Neural cell (in vitro differentiated cells): ENCODE measurements at regions not wholly inside any gene's neighbourhood (a gene's known extent, or its start where the extent isn't known, plus 50 kb on each side); places are given as distances from the start of the nearest gene placed in this dataset.

Experiments used
- H2AFZ ChIP-seq: fragments of 200-600, 300-800 bp; sonication (generic), shearing (Covaris generic); 2 replicates; pipeline ENCODE4 v1.6.0; 2014; ENCODE audit warnings: low read depth, mild to moderate bottlenecking, antibody characterized with exemption, low read length, moderate library complexity
- H3F3A ChIP-seq: fragments of 200-600 bp; shearing (Covaris generic); 2 replicates; pipeline ENCODE4 v1.6.1; 2016; ENCODE audit warnings: mild to moderate bottlenecking, moderate library complexity, mixed read lengths, antibody characterized with exemption, low read length; ENCODE audit not compliant: insufficient read depth, poor library complexity, severe bottlenecking
- H3K27ac ChIP-seq: fragments of 200-600, 300-800 bp; sonication (generic), shearing (Covaris generic); 2 replicates; pipeline ENCODE4 v1.5.1; 2014; ENCODE audit warnings: mild to moderate bottlenecking, low read length, moderate library complexity
- H3K27me3 ChIP-seq: fragments of 300-800, 200-600 bp; sonication (generic), shearing (Covaris generic); 2 replicates; pipeline ENCODE4 v1.6.0; 2014; ENCODE audit warnings: mild to moderate bottlenecking, low read depth, low read length, moderate library complexity; ENCODE audit not compliant: insufficient read depth
- H3K36me3 ChIP-seq: fragments of 300-800, 200-600 bp; sonication (generic), shearing (Covaris generic); 2 replicates; pipeline ENCODE4 v1.5.1; 2014; ENCODE audit warnings: mild to moderate bottlenecking, antibody characterized with exemption, low read length, moderate library complexity; ENCODE audit not compliant: insufficient read depth
- H3K4me2 ChIP-seq: fragments of 300-800, 200-600 bp; sonication (generic), shearing (Covaris generic); 2 replicates; pipeline ENCODE4 v1.6.0; 2014; ENCODE audit warnings: mild to moderate bottlenecking, low read length
- H3K4me3 ChIP-seq: fragments of 300-800, 200-600 bp; sonication (generic), shearing (Covaris generic); 2 replicates; pipeline ENCODE4 v1.5.1; 2014; ENCODE audit warnings: mild to moderate bottlenecking, low read length, moderate library complexity
- H3K79me2 ChIP-seq: fragments of 200-600 bp; shearing (Covaris generic); replicated peaks from 2 replicates; pipeline ENCODE4 v1.6.0; 2014; ENCODE audit warnings: mild to moderate bottlenecking, low read length, moderate library complexity; ENCODE audit not compliant: insufficient read depth
- H3K9ac ChIP-seq: fragments of 300-800, 200-600 bp; sonication (generic), shearing (Covaris generic); 2 replicates; pipeline ENCODE4 v1.6.1; 2016; ENCODE audit warnings: mild to moderate bottlenecking, low read length, mixed read lengths
- H3K9me2 ChIP-seq: fragments of 200-600 bp; shearing (Covaris generic); 2 replicates; pipeline ENCODE4 v1.6.1; 2016; ENCODE audit warnings: mild to moderate bottlenecking, low read length, mixed read lengths; ENCODE audit not compliant: insufficient read depth
- H3K9me3 ChIP-seq: fragments of 200-600, 300-800 bp; sonication (generic), shearing (Covaris generic); 2 replicates; pipeline ENCODE4 v1.6.1; 2016; ENCODE audit warnings: mild to moderate bottlenecking, mixed run types, low read length, moderate library complexity, mixed read lengths
- H4K20me1 ChIP-seq: fragments of 200-600 bp; shearing (Covaris generic); 2 replicates; pipeline ENCODE4 v1.6.1; 2016; ENCODE audit warnings: mild to moderate bottlenecking, mixed run types; ENCODE audit not compliant: insufficient read depth
- EP300 ChIP-seq: fragments of 450-650 bp; conservative IDR thresholded peaks from 2 replicates; pipeline ENCODE4 v1.6.1; 2014; ENCODE audit warnings: antibody characterized with exemption, mild to moderate bottlenecking, moderate library complexity; ENCODE audit not compliant: poor library complexity, severe bottlenecking
- EZH2 ChIP-seq: fragments of 200-600, 300-800 bp; shearing (Covaris generic), sonication (generic); IDR thresholded peaks from 2 replicates; pipeline ENCODE4 v1.6.1; 2014; ENCODE audit warnings: antibody characterized with exemption, low read length, borderline replicate concordance, mild to moderate bottlenecking; ENCODE audit not compliant: insufficient read depth, poor library complexity, severe bottlenecking
- MXI1 ChIP-seq: fragments of 450-650 bp; conservative IDR thresholded peaks from 2 replicates; pipeline ENCODE4 v1.6.1; 2014; ENCODE audit warnings: antibody characterized with exemption, mild to moderate bottlenecking; ENCODE audit not compliant: poor library complexity, severe bottlenecking
- POLR2AphosphoS5 ChIP-seq: IDR thresholded peaks from 2 replicates; pipeline ENCODE4 v1.6.1; 2012
- RAD21 ChIP-seq: fragments of 450-650 bp; conservative IDR thresholded peaks from 2 replicates; pipeline ENCODE4 v1.6.1; 2014; ENCODE audit warnings: antibody characterized with exemption, mild to moderate bottlenecking, moderate library complexity
- SMC3 ChIP-seq: fragments of 450-650 bp; conservative IDR thresholded peaks from 2 replicates; pipeline ENCODE4 v1.6.1; 2014; ENCODE audit warnings: antibody characterized with exemption, mild to moderate bottlenecking, moderate library complexity; ENCODE audit not compliant: poor library complexity
- TAF1 ChIP-seq: IDR thresholded peaks from 2 replicates; pipeline ENCODE4 v1.6.1; 2012; ENCODE audit warnings: low read depth
- TF ChIP-seq, protein P1 (sequence below): IDR thresholded peaks from 2 replicates; pipeline ENCODE4 v1.6.1; 2012; ENCODE audit warnings: borderline replicate concordance
- TF ChIP-seq, protein P2 (sequence below): fragments of 450-650 bp; IDR thresholded peaks from 2 replicates; pipeline ENCODE4 v1.5.1; 2014; ENCODE audit warnings: antibody characterized with exemption, mild to moderate bottlenecking, moderate library complexity; ENCODE audit not compliant: poor library complexity, severe bottlenecking

DNA sequence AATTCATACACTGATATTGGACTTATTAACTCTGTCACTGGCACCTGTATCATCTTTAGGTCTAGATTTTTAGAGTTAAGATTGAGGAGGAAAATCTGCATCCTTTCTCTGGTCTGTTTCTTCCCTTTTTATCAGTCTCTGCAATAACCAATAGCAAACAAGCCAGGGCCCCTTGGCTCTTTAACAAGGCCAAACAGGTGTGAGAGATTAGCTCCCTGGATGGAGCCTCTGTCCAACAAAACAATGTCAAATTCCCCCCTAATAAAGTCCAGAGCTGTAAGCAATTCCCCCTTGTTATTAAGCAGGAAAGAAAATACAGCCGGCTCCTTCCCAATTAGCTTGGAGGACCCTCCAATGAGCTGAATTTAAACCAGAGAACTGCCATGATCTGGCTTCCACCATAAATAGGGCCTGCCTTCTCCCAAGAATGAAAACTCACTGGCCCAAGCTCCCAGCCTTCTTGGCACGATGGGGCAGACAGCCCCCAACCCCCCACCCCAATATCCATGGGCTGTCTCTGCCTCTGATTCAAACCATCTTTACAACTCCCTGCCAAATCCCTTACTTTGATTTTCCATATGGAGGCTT, 56.1 kb upstream of the SOX9 start:
- no peaks in the 10 kb centered on the region for H3K9me3 ChIP-seq
- no peak overlapping the region for H3K9ac ChIP-seq
- no peak overlapping the region for H3K27ac ChIP-seq
- no peaks in the 10 kb centered on the region for H3F3A ChIP-seq
- H3K27me3 ChIP-seq = no peaks in the 10 kb centered on the region
- H3K79me2 ChIP-seq = no peaks in the 10 kb centered on the region
- no peaks in the 10 kb centered on the region for H3K36me3 ChIP-seq
- TF ChIP-seq, protein P1, sequence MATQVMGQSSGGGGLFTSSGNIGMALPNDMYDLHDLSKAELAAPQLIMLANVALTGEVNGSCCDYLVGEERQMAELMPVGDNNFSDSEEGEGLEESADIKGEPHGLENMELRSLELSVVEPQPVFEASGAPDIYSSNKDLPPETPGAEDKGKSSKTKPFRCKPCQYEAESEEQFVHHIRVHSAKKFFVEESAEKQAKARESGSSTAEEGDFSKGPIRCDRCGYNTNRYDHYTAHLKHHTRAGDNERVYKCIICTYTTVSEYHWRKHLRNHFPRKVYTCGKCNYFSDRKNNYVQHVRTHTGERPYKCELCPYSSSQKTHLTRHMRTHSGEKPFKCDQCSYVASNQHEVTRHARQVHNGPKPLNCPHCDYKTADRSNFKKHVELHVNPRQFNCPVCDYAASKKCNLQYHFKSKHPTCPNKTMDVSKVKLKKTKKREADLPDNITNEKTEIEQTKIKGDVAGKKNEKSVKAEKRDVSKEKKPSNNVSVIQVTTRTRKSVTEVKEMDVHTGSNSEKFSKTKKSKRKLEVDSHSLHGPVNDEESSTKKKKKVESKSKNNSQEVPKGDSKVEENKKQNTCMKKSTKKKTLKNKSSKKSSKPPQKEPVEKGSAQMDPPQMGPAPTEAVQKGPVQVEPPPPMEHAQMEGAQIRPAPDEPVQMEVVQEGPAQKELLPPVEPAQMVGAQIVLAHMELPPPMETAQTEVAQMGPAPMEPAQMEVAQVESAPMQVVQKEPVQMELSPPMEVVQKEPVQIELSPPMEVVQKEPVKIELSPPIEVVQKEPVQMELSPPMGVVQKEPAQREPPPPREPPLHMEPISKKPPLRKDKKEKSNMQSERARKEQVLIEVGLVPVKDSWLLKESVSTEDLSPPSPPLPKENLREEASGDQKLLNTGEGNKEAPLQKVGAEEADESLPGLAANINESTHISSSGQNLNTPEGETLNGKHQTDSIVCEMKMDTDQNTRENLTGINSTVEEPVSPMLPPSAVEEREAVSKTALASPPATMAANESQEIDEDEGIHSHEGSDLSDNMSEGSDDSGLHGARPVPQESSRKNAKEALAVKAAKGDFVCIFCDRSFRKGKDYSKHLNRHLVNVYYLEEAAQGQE = no peak
- TF ChIP-seq SMC3 = no peak
- no peak for TF ChIP-seq POLR2AphosphoS5
- TF ChIP-seq EZH2 = no peak
- TF ChIP-seq EP300 = no peak
- TF ChIP-seq, protein P2, sequence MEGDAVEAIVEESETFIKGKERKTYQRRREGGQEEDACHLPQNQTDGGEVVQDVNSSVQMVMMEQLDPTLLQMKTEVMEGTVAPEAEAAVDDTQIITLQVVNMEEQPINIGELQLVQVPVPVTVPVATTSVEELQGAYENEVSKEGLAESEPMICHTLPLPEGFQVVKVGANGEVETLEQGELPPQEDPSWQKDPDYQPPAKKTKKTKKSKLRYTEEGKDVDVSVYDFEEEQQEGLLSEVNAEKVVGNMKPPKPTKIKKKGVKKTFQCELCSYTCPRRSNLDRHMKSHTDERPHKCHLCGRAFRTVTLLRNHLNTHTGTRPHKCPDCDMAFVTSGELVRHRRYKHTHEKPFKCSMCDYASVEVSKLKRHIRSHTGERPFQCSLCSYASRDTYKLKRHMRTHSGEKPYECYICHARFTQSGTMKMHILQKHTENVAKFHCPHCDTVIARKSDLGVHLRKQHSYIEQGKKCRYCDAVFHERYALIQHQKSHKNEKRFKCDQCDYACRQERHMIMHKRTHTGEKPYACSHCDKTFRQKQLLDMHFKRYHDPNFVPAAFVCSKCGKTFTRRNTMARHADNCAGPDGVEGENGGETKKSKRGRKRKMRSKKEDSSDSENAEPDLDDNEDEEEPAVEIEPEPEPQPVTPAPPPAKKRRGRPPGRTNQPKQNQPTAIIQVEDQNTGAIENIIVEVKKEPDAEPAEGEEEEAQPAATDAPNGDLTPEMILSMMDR = no peak
- no peak for TF ChIP-seq TAF1
- TF ChIP-seq RAD21 = no peak
- TF ChIP-seq MXI1 = no peak
- H3K4me3 ChIP-seq = no peak overlapping the region
- no peaks in the 10 kb centered on the region for H4K20me1 ChIP-seq
- no peak overlapping the region for H3K4me2 ChIP-seq
- no peak overlapping the region for H2AFZ ChIP-seq
- H3K9me2 ChIP-seq = no peaks in the 10 kb centered on the region

DNA sequence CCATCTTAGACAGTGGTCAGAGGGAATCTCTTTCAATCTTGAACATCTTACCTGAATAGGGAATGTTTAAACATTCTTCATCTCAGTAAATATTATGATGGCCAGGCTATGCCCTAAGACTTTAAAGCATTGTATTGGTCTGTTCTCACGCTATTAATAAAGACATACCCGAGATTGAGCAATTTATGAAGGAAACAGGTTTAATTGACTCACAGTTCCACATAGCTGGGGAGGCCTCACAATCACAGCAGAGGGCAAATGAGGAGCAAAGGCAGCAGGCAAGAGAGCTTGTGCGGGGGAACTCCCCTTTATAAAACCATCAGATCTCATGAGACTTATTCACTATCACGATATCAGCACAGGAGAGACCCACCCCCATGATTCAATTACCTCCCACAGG, 55.3 kb upstream of the SOX9 start:
- TF ChIP-seq SMC3 = no peak
- no peak for TF ChIP-seq EZH2
- no peak for TF ChIP-seq TAF1
- TF ChIP-seq, protein P2 = no peak
- TF ChIP-seq MXI1 = no peak
- no peak for TF ChIP-seq EP300
- TF ChIP-seq POLR2AphosphoS5 = no peak
- TF ChIP-seq RAD21 = no peak
- TF ChIP-seq, protein P1 = no peak
- Histone ChIP-seq H3K79me2 (no peaks in the 10 kb centered on the region), H3K27me3 (no peaks in the 10 kb centered on the region), H3K27ac (no peak overlapping the region), H3F3A (no peaks in the 10 kb centered on the region), H4K20me1 (no peaks in the 10 kb centered on the region), H2AFZ (no peak overlapping the region), H3K9ac (no peak overlapping the region), H3K4me2 (no peak overlapping the region), H3K4me3 (no peak overlapping the region), H3K9me3 (no peaks in the 10 kb centered on the region), H3K9me2 (no peaks in the 10 kb centered on the region), H3K36me3 (no peaks in the 10 kb centered on the region)
